Pancreas (tissue), 10 donors: ENCODE measurements at regions not wholly inside any gene's neighbourhood (a gene's known extent, or its start where the extent isn't known, plus 50 kb on each side); places are given as distances from the start of the nearest gene placed in this dataset.

Experiments used
- ATAC-seq, 4 donors: fragments of 200-7000 bp; cut with Tn5 transposase; one replicate each; pipeline versions ENCODE4 v1.8.0 to v1.9.1; 2020; ENCODE audit warnings: mild to moderate bottlenecking in 4 of 4, moderate library complexity in 4 of 4
- DNase-seq, 6 donors: peaks; one replicate each; pipeline ENCODE4 v3.0.0-alpha.2; 2020
- FAIRE-seq: peaks from 2 replicates; lab custom pipeline; 2012; peaks lifted over from hg19 to GRCh38; lab: Jason Lieb, UNC
- H3K27ac ChIP-seq, 4 donors: fragments of 200-600 bp; sonication (generic); 1 replicate in 3 of 4; 2 replicates in 1 of 4; pipeline versions ENCODE4 v1.5.0 to v1.8.0; 2020
- H3K27me3 ChIP-seq, 4 donors: fragments of 200-600 bp; one replicate each; pipeline ENCODE4 v1.8.0; 2021
- H3K36me3 ChIP-seq, 3 donors: fragments of 200-600 bp; sonication (generic) in 1 of 3; one replicate each; pipeline versions ENCODE4 v1.5.0 to v1.8.0; 2020 to 2021
- H3K4me1 ChIP-seq, 3 donors: fragments of 200-600 bp; one replicate each; pipeline ENCODE4 v1.8.0; 2021
- H3K4me3 ChIP-seq, 4 donors: fragments of 200-600 bp; sonication (generic) in 2 of 4; one replicate each; pipeline versions ENCODE4 v1.5.0 to v1.8.0; 2020 to 2021
- H3K9me3 ChIP-seq, 4 donors: fragments of 200-600 bp; one replicate each; pipeline ENCODE4 v1.8.0; 2021
- CTCF ChIP-seq, 4 donors: fragments of 200-600 bp; sonication (generic) in 3 of 4; IDR thresholded peaks; one replicate each; pipeline versions ENCODE4 v1.5.0 to v1.8.0; 2021; ENCODE audit warnings: antibody characterized with exemption in 4 of 4
- WGBS, 2 donors: extraction: QIAGEN DNeasy Blood & Tissue Kit; methylation state at CpG; one replicate each; pipeline ENCODE4 v1.1.7; 2013; 5-methylcytosine and 5-hydroxymethylcytosine counted together
- intact Hi-C, 3 donors: fragments of 100-400 bp; cut with DNase I; formaldehyde crosslinking; loops; one replicate each; pipeline versions ENCODE4 v1.11.1 to v1.14.2; 2022
- donor health status: healthy with polysubstance abuse.
- donor health status: DM: no; HTN: no; CAD: no; lungs with moderate emphysema.
- donor health status: DM: no; HTN: no; CAD: no.
- donor health status: control.
- donor health status: control.
- donor health status: Bipolar disorder and iron deficiency.
- donor health status: DM: yes; HTN: yes; CAD: no.
- donor health status: DM: no; HTN: no; CAD: no.
- donor health status: DM: no; HTN: no; CAD: no.
- donor health status: DM: yes; HTN: yes; CAD: no.

GRCh38 chr17:73889439-73889838 lies 245.2 kb upstream of the SDK2 start:
- Histone ChIP-seq H3K4me1 (no peaks in the 10 kb centered on the region), H3K36me3 (no peaks in the 10 kb centered on the region), H3K9me3 (no peaks in the 10 kb centered on the region), H3K27ac (no peak overlapping the region), H3K4me3 (no peak overlapping the region), H3K27me3 (no peaks in the 10 kb centered on the region)
- no peak for ATAC-seq
- FAIRE-seq: no peak
- no peak for TF ChIP-seq CTCF (IDR thresholded peaks at IDR 0.05)
- intact Hi-C loops: no loop called here
- 87 to 100% methylated on average over 2 of the region's 2 CpGs for WGBS, 2 donors
- DNase-seq: no peak

DNA sequence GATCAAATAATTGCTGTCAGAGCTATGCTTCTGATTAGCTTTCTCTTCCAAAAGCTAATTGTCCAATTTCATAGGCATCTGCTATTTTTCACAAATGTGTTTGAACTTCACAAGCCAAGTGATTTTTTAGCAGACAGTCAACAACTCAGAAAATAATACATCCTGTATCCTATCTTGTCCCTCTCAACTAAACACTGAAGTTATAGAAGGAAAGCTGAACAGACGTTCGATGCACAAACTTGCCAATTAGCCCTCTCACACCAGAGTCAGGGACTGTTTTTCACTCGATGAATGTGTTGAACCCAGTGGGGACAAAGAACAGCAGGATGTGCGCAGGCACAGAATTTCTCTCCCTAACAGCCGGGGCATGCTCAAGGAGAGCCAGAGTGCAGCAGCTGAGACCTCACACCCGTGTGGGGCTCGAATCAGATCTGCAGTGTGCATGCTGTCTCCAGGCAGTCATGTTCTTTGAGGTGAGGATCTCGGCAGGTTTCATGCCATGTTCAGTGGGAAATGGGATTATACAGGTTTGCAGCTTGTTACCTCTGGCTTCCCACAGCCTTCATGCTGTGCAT lies 246.7 kb upstream of the SDK2 start:
- 66 to 80% methylated on average over 8 of the region's 8 CpGs for WGBS, 2 donors
- TF ChIP-seq CTCF (IDR thresholded peaks at IDR 0.05): no peak
- H3K4me3 ChIP-seq: no peak overlapping the region
- no peaks in the 10 kb centered on the region for H3K27me3 ChIP-seq
- intact Hi-C loops: no loop called here
- no peaks in the 10 kb centered on the region for H3K4me1 ChIP-seq
- H3K27ac ChIP-seq: no peak overlapping the region
- H3K36me3 ChIP-seq: no peaks in the 10 kb centered on the region
- ATAC-seq (no peak), DNase-seq (no peak), FAIRE-seq (no peak)
- H3K9me3 ChIP-seq: no peaks in the 10 kb centered on the region

- Histone ChIP-seq H3K4me1 (no peaks in the 10 kb centered on the region), H3K27me3 (peaks cover 0 to 14% (median 0%) of the 10 kb centered on the region in 4 donors), H3K4me3 (no peak overlapping the region), H3K27ac (no peak overlapping the region), H3K36me3 (no peaks in the 10 kb centered on the region), H3K9me3 (no peaks in the 10 kb centered on the region)
- ATAC-seq (no peak), FAIRE-seq (no peak), DNase-seq (no peak)
- 51 to 72% methylated on average over 6 of the region's 6 CpGs for WGBS, 2 donors
- TF ChIP-seq CTCF (IDR thresholded peaks at IDR 0.05): no peak
- intact Hi-C loops: no loop called here
These were observed 250.9 kb upstream of the SDK2 start for GRCh38 chr17:73895157-73895556.

- no peak for TF ChIP-seq CTCF (IDR thresholded peaks at IDR 0.05)
- FAIRE-seq (no peak), ATAC-seq (no peak), DNase-seq (no peak)
- Histone ChIP-seq H3K27ac (no peak overlapping the region), H3K9me3 (no peaks in the 10 kb centered on the region), H3K4me3 (no peak overlapping the region), H3K36me3 (no peaks in the 10 kb centered on the region), H3K4me1 (no peaks in the 10 kb centered on the region), H3K27me3 (peaks cover 0 to 14% (median 0%) of the 10 kb centered on the region in 4 donors)
- intact Hi-C loops: no loop called here
- WGBS, 2 donors: 62 to 80% methylated on average over 4 of the region's 4 CpGs
These were observed 252.7 kb upstream of the SDK2 start for GRCh38 chr17:73896966-73897365.

DNA sequence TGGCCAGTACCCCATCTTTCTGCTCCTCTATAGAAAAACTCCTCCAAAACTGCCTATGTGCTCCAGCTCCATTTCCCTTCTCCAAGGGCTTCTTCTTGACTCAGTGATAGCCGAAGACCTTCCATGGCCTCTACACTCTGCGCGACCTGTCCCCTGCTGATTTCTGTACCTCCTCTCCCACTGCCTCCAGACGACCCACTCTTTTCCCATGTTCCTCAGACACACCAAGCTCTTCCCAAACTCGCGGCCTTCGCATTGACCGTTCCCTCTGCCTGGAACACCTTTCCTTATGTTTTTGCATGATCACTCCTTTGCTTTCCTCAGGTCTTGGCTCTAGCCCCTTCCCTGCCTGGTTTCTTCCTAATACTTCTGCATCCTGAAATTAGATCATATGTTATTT lies 255.6 kb upstream of the SDK2 start:
- no peaks in the 10 kb centered on the region for H3K9me3 ChIP-seq
- DNase-seq (no peak), ATAC-seq (no peak), FAIRE-seq (no peak)
- intact Hi-C loops: no loop called here
- 84 to 95% methylated on average over 8 of the region's 8 CpGs for WGBS, 2 donors
- H3K4me3 ChIP-seq: no peak overlapping the region
- H3K4me1 ChIP-seq: no peaks in the 10 kb centered on the region
- no peak for TF ChIP-seq CTCF (IDR thresholded peaks at IDR 0.05)
- no peaks in the 10 kb centered on the region for H3K36me3 ChIP-seq
- H3K27me3 ChIP-seq: peaks cover 0 to 14% (median 0%) of the 10 kb centered on the region in 4 donors
- H3K27ac ChIP-seq: no peak overlapping the region
